TTC549 (cell line): ENCODE measurements at regions not wholly inside any gene's neighbourhood (a gene's known extent, or its start where the extent isn't known, plus 50 kb on each side); places are given as distances from the start of the nearest gene placed in this dataset.
"Not testable (repeated sequence)": the region's sequence is repeated elsewhere in the genome, so short reads cannot be mapped to it uniquely, and the experiment has no call there.

Source experiments
- FAIRE-seq: peaks from 2 replicates; lab custom pipeline; 2012; peaks lifted over from hg19 to GRCh38; lab: Jason Lieb, UNC

- no peak for FAIRE-seq
Observed at GRCh38 chr3:22322861-22323260, 571.9 kb upstream of the ZNF385D start.

GRCh38 chr3:22326305-22326704 is 575.3 kb upstream of the ZNF385D start:
- FAIRE-seq, result no peak

GRCh38 chr3:22334996-22335395 is 584.0 kb upstream of the ZNF385D start:
- FAIRE-seq, result no peak

DNA sequence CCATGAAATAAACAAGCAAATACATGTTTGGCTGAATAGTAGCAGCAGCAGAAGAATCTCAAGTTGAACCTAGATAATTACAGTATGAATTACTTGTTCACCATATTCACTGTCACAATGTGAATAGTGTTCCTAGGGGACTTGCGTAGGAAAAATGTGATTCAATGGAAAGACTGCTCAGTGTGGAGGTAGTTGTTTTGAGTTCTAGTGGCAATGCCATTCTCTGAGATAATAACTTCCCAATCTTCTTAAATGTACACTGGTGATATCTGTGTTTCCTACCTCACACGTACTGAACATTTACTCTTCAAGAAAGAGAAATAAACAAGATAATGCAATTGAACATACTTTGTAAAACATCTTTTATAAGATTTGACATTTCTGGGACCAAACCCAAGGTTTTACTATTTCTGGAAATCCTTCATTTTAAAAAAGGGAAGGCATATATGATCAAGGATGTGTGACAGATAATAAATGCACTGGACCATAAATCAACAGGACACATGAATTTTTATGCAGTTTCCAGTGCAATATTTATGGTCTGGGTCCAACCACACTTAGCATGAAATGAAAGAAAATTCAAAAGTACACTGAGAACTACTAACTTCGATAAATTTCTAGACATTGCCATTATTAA is 598.3 kb upstream of the ZNF385D start:
- FAIRE-seq, result no peak

- no peak for FAIRE-seq
Observed at GRCh38 chr3:22351806-22352205, 600.8 kb upstream of the ZNF385D start.

- no peak for FAIRE-seq
Observed at GRCh38 chr3:22353126-22353525, 602.1 kb upstream of the ZNF385D start.

DNA sequence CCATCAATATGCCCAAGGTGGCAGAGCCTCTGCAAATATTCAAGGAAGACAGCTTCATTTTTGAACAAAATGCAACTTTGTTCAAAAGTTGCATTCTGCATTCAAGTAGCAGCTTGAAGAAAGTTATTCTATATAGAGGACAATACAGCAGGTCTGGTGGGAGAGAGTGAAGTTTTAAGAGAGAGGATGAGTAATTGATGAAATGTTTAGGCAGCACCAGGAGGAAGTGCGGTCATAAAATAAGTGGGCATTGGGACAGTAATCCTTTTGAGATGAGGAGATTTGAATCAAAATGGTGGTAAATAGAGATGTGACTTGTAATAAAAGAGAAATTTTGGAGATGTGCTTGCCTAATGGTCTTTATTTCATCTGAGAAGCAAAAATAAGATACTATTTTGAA is 607.3 kb upstream of the ZNF385D start:
- no peak for FAIRE-seq

GRCh38 chr3:22360164-22360563 is 609.2 kb upstream of the ZNF385D start:
- FAIRE-seq, result no peak

- no peak for FAIRE-seq
Observed at GRCh38 chr3:22360970-22361369, 610.0 kb upstream of the ZNF385D start.

- no peak for FAIRE-seq
Observed at GRCh38 chr3:22361521-22361920, 610.5 kb upstream of the ZNF385D start.

- no peak for FAIRE-seq
Observed at GRCh38 chr3:22364851-22365250, 613.8 kb upstream of the ZNF385D start.

DNA sequence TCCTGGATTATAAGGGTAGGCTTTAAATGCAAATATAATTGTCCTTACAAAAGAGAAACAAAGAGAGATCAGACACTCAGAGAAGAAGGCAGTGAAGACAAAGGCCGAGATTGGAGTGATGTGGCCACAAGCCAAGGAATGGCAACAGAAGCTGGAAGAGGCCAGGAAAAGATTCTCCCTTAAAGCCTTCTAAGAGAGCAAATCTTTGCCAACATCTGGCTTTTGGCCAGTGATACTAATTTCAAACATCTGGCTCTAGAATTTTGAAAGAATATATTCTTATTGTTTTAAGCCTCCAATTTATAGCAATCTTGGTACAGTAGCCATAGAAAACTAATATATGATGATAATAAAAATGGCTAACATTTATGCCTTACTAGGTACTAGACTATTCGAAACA is 615.8 kb upstream of the ZNF385D start:
- no peak for FAIRE-seq

- FAIRE-seq, result no peak
Observed at GRCh38 chr3:22371036-22371435, 620.0 kb upstream of the ZNF385D start.

DNA sequence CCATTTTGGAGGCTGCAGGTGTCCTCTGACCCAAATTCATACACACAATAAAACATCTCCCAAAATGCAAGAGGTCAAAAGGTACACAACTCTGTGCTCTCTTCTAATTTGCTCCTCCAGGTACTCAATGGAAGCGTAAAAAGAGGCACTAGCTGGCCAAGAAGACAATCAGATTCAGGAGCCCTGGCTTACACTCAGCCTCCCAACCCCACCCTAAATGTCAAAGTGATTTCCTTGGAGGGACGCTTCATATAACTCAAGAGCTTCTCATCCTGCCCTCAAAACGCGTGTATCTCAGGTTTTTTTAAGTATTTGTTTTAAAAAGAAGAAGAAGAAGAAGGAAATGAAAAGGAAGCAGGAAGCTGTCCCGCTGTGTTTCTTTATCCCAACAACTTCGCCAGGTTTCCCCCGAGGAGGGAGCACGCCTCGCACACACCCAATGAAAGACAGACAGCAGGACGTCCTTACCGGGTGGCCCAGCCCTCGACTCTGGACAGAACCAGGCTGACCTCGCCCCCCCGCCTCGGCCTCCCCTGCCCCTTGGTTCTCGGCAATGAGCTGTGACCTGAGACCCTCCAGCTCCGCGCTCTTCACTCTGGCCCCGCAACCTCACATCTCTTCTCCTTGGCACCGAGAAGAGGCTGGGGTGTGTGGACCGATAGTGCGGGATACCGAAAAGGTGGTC is 620.7 kb upstream of the ZNF385D start:
- FAIRE-seq, result no peak

DNA sequence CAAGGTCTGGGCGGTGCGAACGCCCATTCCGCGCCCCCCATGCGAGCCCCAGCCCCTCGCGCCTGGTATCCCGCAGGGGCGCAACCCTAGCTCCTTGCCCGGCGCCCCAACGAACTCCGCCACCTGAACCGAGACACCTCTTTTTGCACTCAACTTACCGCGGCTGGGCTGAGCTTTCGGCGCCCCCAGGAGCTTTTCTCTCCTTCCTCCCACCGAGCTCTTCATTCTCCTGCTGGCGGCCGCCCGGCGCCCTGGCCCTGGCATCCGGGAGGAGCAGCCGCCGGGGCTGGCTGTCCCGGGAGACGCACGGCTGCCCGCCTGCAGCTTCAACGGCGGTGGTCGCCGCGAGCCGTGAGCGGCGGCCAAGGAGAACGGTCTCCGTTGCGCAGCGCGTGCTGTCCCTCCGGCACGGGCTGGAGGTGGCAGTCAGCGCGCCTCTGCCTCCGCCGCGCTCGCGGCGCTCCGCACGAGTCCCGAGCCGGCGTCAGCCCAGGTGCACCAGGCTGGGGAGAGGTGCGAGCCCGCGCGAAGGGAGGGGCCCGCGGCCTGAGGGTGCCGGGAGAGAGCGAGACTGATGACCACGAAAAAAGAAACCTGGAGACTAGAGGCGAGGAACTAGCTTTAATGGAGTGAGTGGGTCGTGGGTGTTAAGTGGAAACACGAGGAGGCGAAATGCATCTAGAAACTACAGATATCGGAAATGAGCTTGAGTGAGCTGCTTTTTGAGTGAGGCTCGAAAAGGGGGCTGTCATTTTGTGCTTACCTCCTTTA is 621.5 kb upstream of the ZNF385D start:
- no peak for FAIRE-seq

- no peak for FAIRE-seq
Observed at GRCh38 chr3:22373182-22373581, 622.2 kb upstream of the ZNF385D start.

DNA sequence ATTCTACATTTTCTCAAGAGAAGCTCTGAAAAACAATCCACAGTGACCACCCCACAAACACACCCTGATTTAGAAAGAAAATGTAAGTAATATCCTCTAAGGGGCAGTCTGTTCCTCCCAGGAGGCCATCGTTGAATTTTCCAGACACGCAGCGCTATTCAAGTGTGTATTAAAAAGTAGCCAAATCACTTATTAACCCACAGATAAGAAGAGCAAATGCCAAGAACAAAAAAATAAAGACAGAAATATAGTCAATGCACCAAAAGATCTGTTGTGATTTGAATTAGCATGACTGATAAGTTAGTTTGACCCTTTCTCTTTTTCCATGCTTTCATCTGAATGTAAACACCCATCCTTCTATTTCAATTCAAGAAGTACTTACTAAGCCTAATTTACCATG is 622.8 kb upstream of the ZNF385D start:
- no peak for FAIRE-seq

DNA sequence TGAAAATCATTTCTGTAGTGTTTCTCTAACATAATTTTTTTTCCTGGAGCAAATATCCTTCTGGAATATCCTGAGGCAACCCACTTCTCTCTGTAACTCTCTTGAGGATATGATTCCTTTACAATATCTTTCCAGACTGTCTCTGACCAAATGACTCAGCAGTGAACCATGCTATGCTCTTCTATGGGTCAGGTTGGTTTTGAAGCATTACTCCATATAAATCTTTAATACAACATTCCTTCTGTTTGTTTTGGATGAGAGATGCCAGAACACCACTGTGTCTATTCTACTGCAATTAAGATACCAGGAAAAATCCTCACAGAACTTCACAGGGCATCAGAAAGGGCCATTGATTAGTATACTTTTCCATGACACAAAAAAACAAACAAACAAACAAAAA is 626.4 kb upstream of the ZNF385D start:
- FAIRE-seq, result no peak

GRCh38 chr3:22378869-22379268 is 627.9 kb upstream of the ZNF385D start:
- no peak for FAIRE-seq

DNA sequence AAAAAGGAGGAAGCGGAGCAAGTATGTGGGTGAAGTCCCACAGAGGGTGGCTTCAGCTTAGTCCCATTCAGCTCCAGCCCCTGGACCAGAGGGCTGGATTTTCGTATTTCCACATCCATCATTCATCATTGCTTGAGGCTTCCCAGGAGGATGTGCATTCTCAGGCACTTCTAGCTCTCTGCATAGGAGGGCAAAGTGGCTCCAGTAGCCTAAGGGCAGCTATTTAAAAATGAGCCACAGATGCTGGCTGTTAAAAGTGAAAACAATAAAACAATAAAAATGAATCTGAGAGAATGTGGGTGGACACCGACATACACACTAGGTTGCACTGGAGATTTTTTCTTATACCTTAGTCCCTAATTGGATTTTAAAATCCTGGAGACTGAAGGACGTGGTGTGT is 629.2 kb upstream of the ZNF385D start:
- no peak for FAIRE-seq

DNA sequence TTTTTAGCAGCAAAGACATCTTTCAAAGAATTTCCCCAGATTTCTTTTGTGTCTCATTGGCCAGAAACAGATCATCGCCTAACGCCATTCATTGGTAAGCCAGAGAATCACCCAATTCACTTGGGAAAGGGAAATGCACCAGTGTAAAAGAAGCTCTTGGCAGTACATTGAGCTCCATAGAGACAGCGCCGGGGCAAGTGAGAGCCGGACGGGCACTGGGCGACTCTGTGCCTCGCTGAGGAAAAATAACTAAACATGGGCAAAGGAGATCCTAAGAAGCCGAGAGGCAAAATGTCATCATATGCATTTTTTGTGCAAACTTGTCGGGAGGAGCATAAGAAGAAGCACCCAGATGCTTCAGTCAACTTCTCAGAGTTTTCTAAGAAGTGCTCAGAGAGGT is 630.6 kb upstream of the ZNF385D start:
- FAIRE-seq, result not testable (repeated sequence)

- no peak for FAIRE-seq
Observed at GRCh38 chr3:22383285-22383684, 632.3 kb upstream of the ZNF385D start.

- no peak for FAIRE-seq
Observed at GRCh38 chr3:22386107-22386506, 635.1 kb upstream of the ZNF385D start.

- no peak for FAIRE-seq
Observed at GRCh38 chr3:22392286-22392685, 641.3 kb upstream of the ZNF385D start.
